OCI-LY7 (cell line): ENCODE measurements at regions not wholly inside any gene's neighbourhood (a gene's known extent, or its start where the extent isn't known, plus 50 kb on each side); places are given as distances from the start of the nearest gene placed in this dataset.

Experiments
- EZH2phosphoT487 ChIP-seq: fragments of 200-600 bp; sonication (generic); IDR thresholded peaks from 2 replicates; pipeline ENCODE4 v1.6.1; 2018; ENCODE audit warnings: low read depth, borderline replicate concordance, mild to moderate bottlenecking, mixed run types, antibody characterized with exemption, low read length, moderate library complexity, mixed read lengths
- TF ChIP-seq, protein P1 (sequence below): fragments of 200-600 bp; sonication (generic); conservative IDR thresholded peaks from 2 replicates; pipeline ENCODE4 v1.5.1; 2014; ENCODE audit warnings: mild to moderate bottlenecking, antibody characterized with exemption, low read length, moderate library complexity, mixed read lengths

DNA sequence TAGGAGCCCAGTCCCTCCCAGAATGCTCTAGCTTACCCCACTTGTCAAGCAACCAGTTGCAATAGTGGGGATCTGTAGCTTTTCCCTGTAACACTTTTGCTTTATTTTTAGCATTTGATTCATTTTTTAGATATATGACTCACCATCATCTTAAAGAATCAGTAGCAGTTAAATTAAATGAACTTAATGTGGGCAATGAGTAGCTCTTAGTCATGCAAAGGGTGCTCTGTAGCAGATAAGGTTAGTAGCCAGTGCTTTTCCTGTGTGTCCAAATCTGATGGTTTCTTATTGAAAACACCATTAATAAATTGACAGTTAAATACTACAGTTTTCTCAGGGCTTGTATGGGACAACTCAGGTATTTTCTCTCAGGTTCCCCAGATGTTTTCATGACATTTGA is 311.8 kb downstream of the RERGL start:
- TF ChIP-seq, protein P1, sequence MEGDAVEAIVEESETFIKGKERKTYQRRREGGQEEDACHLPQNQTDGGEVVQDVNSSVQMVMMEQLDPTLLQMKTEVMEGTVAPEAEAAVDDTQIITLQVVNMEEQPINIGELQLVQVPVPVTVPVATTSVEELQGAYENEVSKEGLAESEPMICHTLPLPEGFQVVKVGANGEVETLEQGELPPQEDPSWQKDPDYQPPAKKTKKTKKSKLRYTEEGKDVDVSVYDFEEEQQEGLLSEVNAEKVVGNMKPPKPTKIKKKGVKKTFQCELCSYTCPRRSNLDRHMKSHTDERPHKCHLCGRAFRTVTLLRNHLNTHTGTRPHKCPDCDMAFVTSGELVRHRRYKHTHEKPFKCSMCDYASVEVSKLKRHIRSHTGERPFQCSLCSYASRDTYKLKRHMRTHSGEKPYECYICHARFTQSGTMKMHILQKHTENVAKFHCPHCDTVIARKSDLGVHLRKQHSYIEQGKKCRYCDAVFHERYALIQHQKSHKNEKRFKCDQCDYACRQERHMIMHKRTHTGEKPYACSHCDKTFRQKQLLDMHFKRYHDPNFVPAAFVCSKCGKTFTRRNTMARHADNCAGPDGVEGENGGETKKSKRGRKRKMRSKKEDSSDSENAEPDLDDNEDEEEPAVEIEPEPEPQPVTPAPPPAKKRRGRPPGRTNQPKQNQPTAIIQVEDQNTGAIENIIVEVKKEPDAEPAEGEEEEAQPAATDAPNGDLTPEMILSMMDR, result no peak
- TF ChIP-seq EZH2phosphoT487, result no peak
